Mucosa of descending colon (tissue), 3 donors: ENCODE measurements at regions not wholly inside any gene's neighbourhood (a gene's known extent, or its start where the extent isn't known, plus 50 kb on each side); places are given as distances from the start of the nearest gene placed in this dataset.

Source experiments
- ATAC-seq: fragments of 200-7000 bp; cut with Tn5 transposase; one replicate; pipeline ENCODE4 v1.9.1; 2020; ENCODE audit warnings: mild to moderate bottlenecking, moderate library complexity
- DNase-seq, 3 donors: peaks; one replicate each; pipeline ENCODE4 v3.0.0-alpha.2; 2020
- H3K36me3 ChIP-seq: fragments of 200-600 bp; one replicate; pipeline ENCODE4 v1.8.0; 2021; ENCODE audit warnings: low read depth, mild to moderate bottlenecking
- H3K4me1 ChIP-seq: fragments of 200-600 bp; one replicate; pipeline ENCODE4 v1.8.0; 2021; ENCODE audit warnings: low read depth, mild to moderate bottlenecking
- H3K4me3 ChIP-seq: fragments of 200-600 bp; one replicate; pipeline ENCODE4 v1.8.0; 2021; ENCODE audit warnings: mild to moderate bottlenecking
- H3K9me3 ChIP-seq: fragments of 200-600 bp; one replicate; pipeline ENCODE4 v1.8.0; 2021; ENCODE audit warnings: mild to moderate bottlenecking
- CTCF ChIP-seq: fragments of 200-600 bp; IDR thresholded peaks from one replicate; pipeline ENCODE4 v1.8.0; 2022; ENCODE audit warnings: antibody characterized with exemption, mild to moderate bottlenecking
- intact Hi-C, 2 donors: fragments of 100-400 bp; cut with DNase I in 1 of 2; cut with micrococcal nuclease in 1 of 2; formaldehyde crosslinking; loops; one replicate each; pipeline versions ENCODE4 v1.11.0 to v1.11.1; 2022; cut with DNase I, micrococcal nuclease
- donor health status: DM: no; HTN: no; CAD: no; lungs with moderate emphysema.
- donor health status: DM: no; HTN: no; CAD: no.
- donor health status: DM: no; HTN: yes; CAD: no.

GRCh38 chr17:55829995-55830612 is 79.3 kb downstream of the PCTP start:
- DNase-seq (no peak), ATAC-seq (no peak)
- Histone ChIP-seq H3K4me1 (no peaks in the 10 kb centered on the region), H3K4me3 (no peak overlapping the region), H3K9me3 (no peaks in the 10 kb centered on the region), H3K36me3 (no peaks in the 10 kb centered on the region)
- TF ChIP-seq CTCF = no peak
- intact Hi-C loops = no loop called here

GRCh38 chr17:55830699-55831471 is 80.0 kb downstream of the PCTP start:
- no peaks in the 10 kb centered on the region for H3K4me1 ChIP-seq
- TF ChIP-seq CTCF = no peak
- ATAC-seq (no peak), DNase-seq (no peak)
- H3K4me3 ChIP-seq = no peak overlapping the region
- intact Hi-C loops = no loop called here
- no peaks in the 10 kb centered on the region for H3K9me3 ChIP-seq
- H3K36me3 ChIP-seq = no peaks in the 10 kb centered on the region

- DNase-seq (no peak), ATAC-seq (no peak)
- Histone ChIP-seq H3K9me3 (no peaks in the 10 kb centered on the region), H3K4me3 (no peak overlapping the region), H3K36me3 (no peaks in the 10 kb centered on the region), H3K4me1 (no peaks in the 10 kb centered on the region)
- TF ChIP-seq CTCF = no peak
- intact Hi-C loops = no loop called here
Measured at GRCh38 chr17:55833306-55833705, 82.5 kb downstream of the PCTP start.

GRCh38 chr17:55842405-55843158 is 91.7 kb downstream of the PCTP start:
- H3K36me3 ChIP-seq = no peaks in the 10 kb centered on the region
- no peaks in the 10 kb centered on the region for H3K9me3 ChIP-seq
- DNase-seq = peak in 1 of 3 donors; percentile 2
- intact Hi-C loops = no loop called here
- H3K4me1 ChIP-seq = no peaks in the 10 kb centered on the region
- no peak for TF ChIP-seq CTCF
- H3K4me3 ChIP-seq = no peak overlapping the region
- ATAC-seq = no peak

- ATAC-seq = no peak
- Histone ChIP-seq H3K36me3 (no peaks in the 10 kb centered on the region), H3K9me3 (no peaks in the 10 kb centered on the region), H3K4me3 (no peak overlapping the region), H3K4me1 (no peaks in the 10 kb centered on the region)
- no peak for DNase-seq
- intact Hi-C loops = no loop called here
- no peak for TF ChIP-seq CTCF
Measured at GRCh38 chr17:55843785-55844184, 92.9 kb downstream of the PCTP start.
